LNCaP clone FGC (cell line): ENCODE measurements at regions not wholly inside any gene's neighbourhood (a gene's known extent, or its start where the extent isn't known, plus 50 kb on each side); places are given as distances from the start of the nearest gene placed in this dataset.
"Not testable (repeated sequence)": the region's sequence is repeated elsewhere in the genome, so short reads cannot be mapped to it uniquely, and the experiment has no call there.

Experiments
- DNase-seq: peaks from one replicate; pipeline ENCODE4 v3.0.0-alpha.2; 2011; ENCODE audit warnings: low read depth
- H3K4me3 ChIP-seq: 2 replicates; pipeline ENCODE4 v1.5.1; 2011; ENCODE audit warnings: mild to moderate bottlenecking, low read depth, low read length, control low read depth
- CTCF ChIP-seq: IDR thresholded peaks from 2 replicates; pipeline ENCODE4 v1.5.1; 2012; ENCODE audit warnings: mild to moderate bottlenecking; ENCODE audit not compliant: control insufficient read depth, insufficient read depth; ENCODE audit errors: extremely low read depth

DNA sequence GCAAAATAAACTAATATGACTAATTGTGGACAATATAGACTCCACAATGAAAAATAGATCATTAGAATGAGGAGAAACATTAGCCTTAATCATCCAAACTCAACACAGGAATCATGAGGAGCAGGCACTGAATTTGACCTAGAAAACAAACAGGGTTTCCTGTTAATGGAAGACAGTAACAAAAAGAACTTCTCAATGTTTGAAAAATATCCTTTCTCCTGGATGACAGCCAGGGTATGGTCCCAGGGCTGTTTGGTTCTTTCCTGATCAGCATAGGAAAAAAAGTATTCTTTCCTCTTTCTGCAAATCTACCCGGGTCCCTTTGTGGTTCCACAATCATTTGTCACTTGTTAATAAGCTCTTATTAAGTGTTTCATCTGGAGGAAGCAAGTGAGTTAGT, 145.3 kb upstream of the SVIL start:
- no peak for DNase-seq
- TF ChIP-seq CTCF, result no peak

GRCh38 chr10:29776246-29776645, 141.5 kb upstream of the SVIL start:
- DNase-seq, result no peak
- no peak for TF ChIP-seq CTCF
- H3K4me3 ChIP-seq, result no peak overlapping the region

More for the DNA sequence above, 145.3 kb upstream of the SVIL start:
- H3K4me3 ChIP-seq, result no peak overlapping the region

DNA sequence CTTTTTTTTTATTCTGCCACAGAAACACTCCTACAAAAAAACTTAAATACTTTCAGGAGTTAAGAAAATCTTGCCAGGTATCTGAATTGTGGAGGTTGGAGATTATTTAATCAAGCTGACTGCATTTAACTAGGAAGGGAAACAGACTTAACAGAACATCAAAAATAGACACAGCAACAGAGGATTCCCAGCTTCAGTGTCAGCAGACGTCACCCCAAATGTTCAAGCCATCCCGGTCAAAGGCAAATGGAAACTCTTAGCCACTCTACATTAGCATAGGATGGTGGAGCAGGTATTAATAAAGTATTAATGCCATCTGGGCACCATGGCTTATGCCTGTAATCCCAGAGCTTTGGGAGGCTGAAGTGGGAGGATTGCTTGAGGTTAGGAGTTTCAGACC, 139.7 kb upstream of the SVIL start:
- no peak for DNase-seq
- no peak overlapping the region for H3K4me3 ChIP-seq
- TF ChIP-seq CTCF, result no peak

DNA sequence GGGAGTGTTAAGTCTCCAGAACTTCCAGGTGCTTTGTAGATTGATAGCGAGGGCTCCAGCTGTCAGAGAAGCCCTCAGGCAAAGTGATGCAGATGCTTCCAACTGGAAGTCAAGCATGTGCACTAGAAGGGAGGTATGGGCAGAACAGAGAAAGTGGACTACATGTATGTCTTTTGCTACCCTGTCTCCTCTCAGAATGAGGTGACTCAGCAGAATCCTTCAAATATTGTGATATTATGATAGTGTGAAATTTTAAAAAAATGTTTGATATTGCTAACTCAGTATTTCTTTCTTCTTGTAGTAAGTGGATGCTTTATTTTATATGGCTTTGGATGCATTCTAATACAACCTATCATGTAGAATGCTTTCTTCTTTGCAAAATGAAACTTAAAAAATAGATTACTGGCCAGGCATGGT, 138.9 kb upstream of the SVIL start:
- no peak for TF ChIP-seq CTCF
- no peak for DNase-seq
- no peak overlapping the region for H3K4me3 ChIP-seq

DNA sequence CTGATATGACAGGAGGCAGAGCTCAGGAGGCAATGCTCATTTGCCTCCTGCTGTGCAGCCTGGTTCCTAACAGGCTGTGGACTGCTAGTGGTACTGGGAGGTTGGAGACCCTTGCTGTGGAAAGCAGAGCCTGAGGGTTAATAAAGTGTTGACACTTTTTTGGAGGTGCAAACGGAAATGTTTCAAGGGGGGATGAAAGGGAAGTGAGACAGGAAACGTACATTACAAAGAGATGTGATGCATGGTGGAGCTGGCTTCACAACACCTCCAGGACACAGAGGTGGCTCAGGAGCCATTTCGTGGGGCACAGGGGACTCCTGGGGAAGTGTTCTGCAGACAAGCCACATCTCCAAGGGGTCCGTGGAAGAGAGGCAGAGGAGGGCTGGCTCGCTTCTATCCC, 137.6 kb upstream of the SVIL start:
- H3K4me3 ChIP-seq, result no peak overlapping the region
- DNase-seq, result no peak
- no peak for TF ChIP-seq CTCF

- H3K4me3 ChIP-seq, result no peak overlapping the region
- no peak for TF ChIP-seq CTCF
- DNase-seq, result no peak
These were observed 136.6 kb upstream of the SVIL start for GRCh38 chr10:29771376-29771775.

GRCh38 chr10:29769277-29769676, 134.5 kb upstream of the SVIL start:
- not testable (repeated sequence) for H3K4me3 ChIP-seq, DNase-seq

- TF ChIP-seq CTCF, result no peak
- no peak for DNase-seq
- H3K4me3 ChIP-seq, result no peak overlapping the region
These were observed 133.2 kb upstream of the SVIL start for GRCh38 chr10:29767968-29768367.
